ENCODE measurements at regions not wholly inside any gene's neighbourhood (a gene's known extent, or its start where the extent isn't known, plus 50 kb on each side); places are given as distances from the start of the nearest gene placed in this dataset.
A peak's percentile ranks its signal among the peaks of the same experiment; 100 is the strongest.

- no peak for DNase-seq
- ATAC-seq: peak in 1 of 2 donors; percentile 70
- intact Hi-C loops (cut with DNase I): no loop called here
Observed at GRCh38 chr5:56569566-56569965, 245.8 kb upstream of the MAP3K1 start.

- ATAC-seq (no peak), DNase-seq (no peak)
- intact Hi-C loops (cut with DNase I): no loop called here
Observed at GRCh38 chr5:56569076-56569475, 246.3 kb upstream of the MAP3K1 start.

GRCh38 chr5:56567278-56567677 lies 248.1 kb upstream of the MAP3K1 start:
- DNase-seq (no peak), ATAC-seq (no peak)
- intact Hi-C loops (cut with DNase I): no loop called here

GRCh38 chr5:56566374-56567249 lies 248.7 kb upstream of the MAP3K1 start:
- no peak for ATAC-seq
- no peak for DNase-seq
- intact Hi-C loops (cut with DNase I): no loop called here

- ATAC-seq (peak; percentile 67 to 68), DNase-seq (no peak)
- intact Hi-C loops (cut with DNase I): no loop called here
Observed at GRCh38 chr5:56565644-56566043, 249.7 kb upstream of the MAP3K1 start.

GRCh38 chr5:56565283-56565615 lies 250.1 kb upstream of the MAP3K1 start:
- intact Hi-C loops (cut with DNase I): no loop called here
- ATAC-seq: peak in 1 of 2 donors; percentile 12

GRCh38 chr5:56564541-56565282 lies 250.6 kb upstream of the MAP3K1 start:
- ATAC-seq (peak in 1 of 2 donors; percentile 74), DNase-seq (no peak)
- intact Hi-C loops (cut with DNase I): no loop called here

More at GRCh38 chr5:56565283-56565615, 250.1 kb upstream of the MAP3K1 start:
- DNase-seq: no peak

- ATAC-seq: no peak
- intact Hi-C loops (cut with DNase I): no loop called here
- no peak for DNase-seq
Observed at GRCh38 chr5:56561455-56561854, 253.9 kb upstream of the MAP3K1 start.

GRCh38 chr5:56558131-56558745 lies 257.1 kb upstream of the MAP3K1 start:
- intact Hi-C loops (cut with DNase I): no loop called here
- ATAC-seq: no peak
- DNase-seq: no peak

GRCh38 chr5:56557198-56557597 lies 258.2 kb upstream of the MAP3K1 start:
- intact Hi-C loops (cut with DNase I): no loop called here

GRCh38 chr5:56552612-56553268 lies 262.6 kb upstream of the MAP3K1 start:
- ATAC-seq (peak in 1 of 2 donors; percentile 73), DNase-seq (no peak)
- intact Hi-C loops (cut with DNase I): no loop called here

More at GRCh38 chr5:56557198-56557597, 258.2 kb upstream of the MAP3K1 start:
- no peak for DNase-seq
- peak in 1 of 2 donors; percentile 33 for ATAC-seq

- intact Hi-C loops (cut with DNase I): no loop called here
- ATAC-seq (peak in 1 of 2 donors; percentile 31), DNase-seq (no peak)
Observed at GRCh38 chr5:56550227-56550626, 265.1 kb upstream of the MAP3K1 start.

GRCh38 chr5:56549096-56549886 lies 266.1 kb upstream of the MAP3K1 start:
- ATAC-seq (no peak), DNase-seq (no peak)
- intact Hi-C loops (cut with DNase I): no loop called here

GRCh38 chr5:56545016-56545415 lies 270.3 kb upstream of the MAP3K1 start:
- intact Hi-C loops (cut with DNase I): no loop called here
- DNase-seq (no peak), ATAC-seq (peak in 1 of 2 donors; percentile 85)

- ATAC-seq (no peak), DNase-seq (no peak)
- intact Hi-C loops (cut with DNase I): no loop called here
Observed at GRCh38 chr5:56543441-56544388, 271.6 kb upstream of the MAP3K1 start.

- ATAC-seq: no peak
- intact Hi-C loops (cut with DNase I): no loop called here
- DNase-seq: no peak
Observed at GRCh38 chr5:56540266-56540665, 275.1 kb upstream of the MAP3K1 start.

GRCh38 chr5:56538580-56538979 lies 276.8 kb upstream of the MAP3K1 start:
- intact Hi-C loops (cut with DNase I): no loop called here
- ATAC-seq: no peak

GRCh38 chr5:56535347-56535746 lies 280.0 kb upstream of the MAP3K1 start:
- no peak for ATAC-seq
- intact Hi-C loops (cut with DNase I): no loop called here

More at GRCh38 chr5:56538580-56538979, 276.8 kb upstream of the MAP3K1 start:
- no peak for DNase-seq

More at GRCh38 chr5:56535347-56535746, 280.0 kb upstream of the MAP3K1 start:
- no peak for DNase-seq
